HG03469 (cell line): ENCODE measurements at regions not wholly inside any gene's neighbourhood (a gene's known extent, or its start where the extent isn't known, plus 50 kb on each side); places are given as distances from the start of the nearest gene placed in this dataset.

Source experiments
- ATAC-seq: cut with Tn5 transposase; IDR thresholded peaks from one replicate; pipeline ENCODE4 v1.9.1; 2021; ENCODE audit warnings: mild to moderate bottlenecking, moderate library complexity, moderate number of reproducible peaks; ENCODE audit not compliant: unreplicated experiment

DNA sequence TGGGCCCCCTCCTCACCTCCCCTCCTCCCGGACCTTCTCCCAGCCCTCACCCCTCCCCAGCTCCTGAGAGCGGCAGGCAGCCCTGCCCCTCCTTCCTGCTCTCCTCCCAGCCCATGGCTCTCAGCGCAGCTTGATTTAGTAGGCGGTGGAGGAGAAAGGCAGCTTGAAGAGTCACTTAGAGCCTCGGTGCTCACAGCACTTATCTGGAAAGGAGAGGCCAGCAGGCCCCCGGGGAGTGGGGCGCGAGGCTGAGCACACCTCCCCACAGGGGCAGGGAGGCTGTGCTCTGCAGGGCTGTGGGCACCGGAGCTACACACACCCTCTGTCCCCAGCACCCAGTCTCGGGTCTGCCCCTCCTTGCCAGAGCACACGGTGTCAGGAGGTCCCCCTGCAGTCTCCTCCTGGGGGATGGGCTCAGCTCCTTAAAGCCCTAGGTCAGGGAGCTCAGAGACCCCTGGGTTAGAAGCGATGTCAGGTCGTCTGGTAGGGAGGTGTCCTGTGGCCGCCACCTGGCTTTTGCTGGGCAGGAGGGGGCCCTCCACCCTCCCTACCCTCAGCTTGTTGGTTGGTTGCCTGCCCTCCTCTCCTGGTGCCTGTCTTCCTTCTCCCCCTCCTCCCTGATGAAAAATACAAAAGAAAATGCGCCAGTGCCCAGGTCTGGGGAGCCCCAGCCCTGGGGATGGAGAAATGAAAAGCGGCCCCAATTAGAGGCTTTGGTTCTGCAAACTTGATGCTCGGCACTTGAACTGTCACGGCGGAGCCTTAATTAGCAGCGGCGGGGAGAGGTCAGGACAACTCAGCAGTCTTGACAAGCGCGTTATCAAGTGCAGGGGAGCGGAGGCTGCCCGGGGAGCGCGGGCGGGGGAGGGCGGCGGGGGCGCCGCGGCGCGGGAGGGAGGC is 151.1 kb upstream of the GSE1 start:
- no peak for ATAC-seq

DNA sequence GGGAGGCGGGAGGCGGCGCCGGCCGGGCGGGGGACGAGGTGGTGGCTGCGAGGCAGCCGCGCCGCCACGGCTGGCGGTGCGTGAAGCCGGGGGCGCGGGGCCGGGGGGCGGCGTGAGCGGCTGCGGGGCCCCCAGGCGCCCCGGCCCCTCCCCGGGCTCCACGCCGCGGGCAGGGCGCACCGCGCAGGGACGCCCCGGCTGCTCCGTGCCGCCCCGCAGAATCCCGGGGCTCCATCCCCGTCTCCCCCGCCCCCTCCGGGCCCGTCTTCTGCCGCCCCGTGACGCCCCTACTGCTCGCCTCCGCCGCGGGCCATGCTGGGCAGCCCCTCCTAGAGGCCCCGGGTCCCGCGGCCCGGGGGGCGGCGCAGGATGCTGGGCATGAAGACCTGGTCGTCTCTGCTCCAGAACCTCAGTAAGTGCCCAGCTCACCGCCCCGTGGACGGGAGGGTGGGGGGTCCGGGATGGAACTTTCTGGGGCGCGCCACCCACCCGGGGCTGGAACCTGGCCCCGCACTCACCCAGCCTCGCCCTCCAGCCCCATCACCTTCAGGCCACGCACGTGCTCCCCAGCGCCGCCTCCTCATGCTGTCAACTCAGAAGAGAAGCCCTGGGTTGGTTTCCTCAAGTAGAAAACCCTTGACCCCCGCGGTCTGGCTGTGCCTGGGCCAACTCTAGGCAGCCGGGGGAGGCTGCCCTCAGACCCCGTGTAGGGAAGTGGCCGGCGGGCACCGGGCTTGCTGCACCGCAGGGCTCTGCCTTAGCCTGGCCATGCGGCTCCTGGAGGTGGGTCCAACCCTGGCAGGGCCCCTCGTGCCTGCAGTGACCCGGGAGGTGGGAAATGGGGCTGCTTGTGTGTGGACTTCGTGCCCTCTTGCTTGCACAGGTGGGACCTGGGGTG is 150.2 kb upstream of the GSE1 start:
- ATAC-seq: no peak

GRCh38 chr16:85463672-85464382 is 149.3 kb upstream of the GSE1 start:
- no peak for ATAC-seq

GRCh38 chr16:85464383-85465305 is 148.5 kb upstream of the GSE1 start:
- ATAC-seq: no peak

DNA sequence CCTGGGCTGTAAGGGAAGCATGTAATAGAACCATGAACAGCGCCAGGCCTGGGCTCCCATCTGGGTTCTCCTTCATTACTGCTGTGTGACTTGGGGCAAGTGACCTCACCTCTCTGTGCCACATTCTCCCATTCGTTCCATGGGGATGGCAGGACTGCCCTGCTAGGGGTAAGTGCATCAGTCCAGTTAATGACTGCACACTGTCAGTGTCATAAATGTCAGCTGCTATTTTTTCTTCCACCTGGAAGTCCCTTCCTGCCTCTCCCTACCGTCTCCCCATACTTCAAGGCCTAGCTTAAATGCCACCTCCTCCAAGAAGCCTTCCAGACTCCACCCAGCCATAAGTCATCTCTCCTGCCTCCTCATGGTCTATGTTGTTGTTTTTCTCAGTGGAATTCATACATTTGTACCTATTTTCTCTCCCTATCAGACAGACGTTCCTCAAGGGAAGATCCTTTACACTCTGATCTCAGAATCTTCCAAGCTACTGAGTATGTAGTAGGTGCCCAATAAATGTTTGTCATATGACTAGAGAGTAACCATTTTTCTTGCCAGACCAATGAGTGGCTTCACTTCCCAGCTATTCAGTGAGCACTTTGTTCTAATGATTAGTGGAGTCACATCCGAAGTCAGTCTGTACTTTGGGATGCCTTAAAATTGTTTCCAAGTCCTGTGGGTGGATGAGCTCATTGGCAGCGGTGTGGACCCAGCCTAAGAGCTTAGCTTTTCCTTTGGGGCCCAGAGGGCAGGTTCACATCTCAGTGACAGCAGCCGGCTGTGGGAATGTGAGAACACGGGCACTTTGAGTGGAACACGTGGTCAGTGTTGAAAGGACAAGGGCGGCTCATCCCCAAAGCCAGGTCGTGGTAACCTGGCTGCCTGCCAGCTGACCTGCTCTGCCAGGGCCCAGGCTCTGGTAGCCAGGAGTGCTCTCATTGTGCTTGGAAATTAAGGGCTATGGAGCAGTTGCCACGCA is 147.5 kb upstream of the GSE1 start:
- ATAC-seq: no peak

DNA sequence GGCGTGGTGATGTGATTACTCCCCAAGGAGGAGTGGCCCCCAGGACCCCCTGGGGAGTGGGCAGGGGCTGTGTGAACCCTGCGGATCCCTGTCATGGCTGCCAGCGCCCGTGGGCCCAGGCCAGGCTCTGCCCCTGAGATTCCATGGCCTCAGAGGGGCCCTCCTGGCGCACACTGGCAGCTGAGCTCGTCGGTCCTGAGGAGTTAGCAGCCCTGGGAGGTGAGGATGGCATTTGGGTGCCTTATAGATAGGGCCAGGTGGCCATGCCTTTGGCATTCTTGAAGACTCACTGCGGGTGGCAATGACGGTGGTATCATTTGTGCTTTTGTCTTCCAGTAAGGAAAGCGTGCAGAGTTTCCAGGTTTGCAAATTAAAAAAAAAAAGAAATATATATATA is 146.8 kb upstream of the GSE1 start:
- ATAC-seq: no peak

GRCh38 chr16:85466989-85467388 is 146.1 kb upstream of the GSE1 start:
- no peak for ATAC-seq

DNA sequence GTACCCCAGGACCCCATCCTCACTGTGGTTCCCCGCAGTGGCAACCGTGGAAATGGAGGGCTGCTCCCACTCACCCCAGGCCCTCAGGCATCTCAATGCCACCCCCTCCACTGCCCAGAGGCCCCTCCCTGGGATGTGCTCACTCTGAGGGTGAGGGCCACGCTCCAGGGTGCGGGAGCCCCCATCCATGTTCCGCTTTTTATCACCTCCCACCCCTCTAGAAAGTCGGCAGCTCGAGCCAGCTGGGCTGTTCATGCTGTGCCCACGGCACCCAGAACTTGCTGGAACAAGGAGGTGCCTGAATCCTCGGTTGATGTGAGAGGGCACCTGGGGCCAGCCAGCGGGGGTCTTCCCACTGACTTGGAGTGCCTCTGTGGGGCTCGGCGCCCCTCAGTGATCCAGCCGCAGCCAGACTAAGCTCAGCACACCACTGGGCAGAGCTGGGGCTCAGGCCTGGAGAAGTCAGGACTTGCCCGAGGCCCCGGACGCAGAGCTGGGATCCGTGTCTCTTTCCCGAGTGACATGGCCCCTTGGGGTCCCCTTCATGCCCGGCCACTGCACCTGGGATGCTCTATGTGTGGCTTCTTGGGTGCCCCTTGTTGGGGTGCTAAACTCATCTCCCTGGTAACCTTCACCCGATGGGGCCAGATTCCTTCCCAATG is 143.1 kb upstream of the GSE1 start:
- no peak for ATAC-seq

- no peak for ATAC-seq
These were observed 142.2 kb upstream of the GSE1 start for GRCh38 chr16:85470873-85471272.

GRCh38 chr16:85471469-85472431 is 141.4 kb upstream of the GSE1 start:
- no peak for ATAC-seq

- no peak for ATAC-seq
These were observed 140.6 kb upstream of the GSE1 start for GRCh38 chr16:85472514-85472913.

GRCh38 chr16:85473323-85473722 is 139.8 kb upstream of the GSE1 start:
- ATAC-seq: no peak

DNA sequence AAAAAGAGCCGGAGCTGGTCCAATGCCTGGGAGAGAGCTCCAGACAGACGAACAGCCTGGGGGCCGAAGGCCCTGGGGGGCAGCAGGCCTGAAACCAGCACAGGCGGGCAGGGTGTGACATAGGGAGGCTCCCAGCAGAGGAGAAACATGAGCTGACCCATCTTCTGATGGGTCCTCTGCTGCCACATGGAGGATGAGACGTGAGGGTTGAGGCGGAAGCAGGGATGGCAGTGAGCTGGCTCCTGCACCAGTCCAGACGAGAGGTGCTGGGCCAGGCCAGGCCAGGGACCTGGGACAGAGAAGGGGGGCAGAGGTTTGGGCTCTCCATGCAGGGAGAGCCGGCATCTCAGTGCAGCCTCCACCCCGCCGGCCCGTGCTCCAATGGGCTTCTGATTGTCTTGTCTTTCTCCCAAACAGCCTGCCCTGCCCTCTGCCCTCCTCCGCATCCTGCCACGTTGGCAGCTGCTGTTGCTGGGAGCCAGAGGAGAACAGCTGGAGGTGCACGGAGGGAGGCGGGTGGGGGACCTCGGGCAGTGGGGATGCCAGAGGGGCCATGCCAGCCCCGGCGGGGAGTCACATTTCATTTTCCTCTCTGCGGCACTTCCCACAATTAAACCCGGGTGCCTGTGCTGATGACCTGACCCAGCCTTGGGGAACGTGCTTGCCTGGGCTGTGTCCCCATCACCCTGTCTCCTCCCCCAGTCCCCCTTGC is 139.1 kb upstream of the GSE1 start:
- ATAC-seq: no peak

- ATAC-seq: no peak
These were observed 138.4 kb upstream of the GSE1 start for GRCh38 chr16:85474621-85475217.

GRCh38 chr16:85475233-85475632 is 137.9 kb upstream of the GSE1 start:
- ATAC-seq: no peak

DNA sequence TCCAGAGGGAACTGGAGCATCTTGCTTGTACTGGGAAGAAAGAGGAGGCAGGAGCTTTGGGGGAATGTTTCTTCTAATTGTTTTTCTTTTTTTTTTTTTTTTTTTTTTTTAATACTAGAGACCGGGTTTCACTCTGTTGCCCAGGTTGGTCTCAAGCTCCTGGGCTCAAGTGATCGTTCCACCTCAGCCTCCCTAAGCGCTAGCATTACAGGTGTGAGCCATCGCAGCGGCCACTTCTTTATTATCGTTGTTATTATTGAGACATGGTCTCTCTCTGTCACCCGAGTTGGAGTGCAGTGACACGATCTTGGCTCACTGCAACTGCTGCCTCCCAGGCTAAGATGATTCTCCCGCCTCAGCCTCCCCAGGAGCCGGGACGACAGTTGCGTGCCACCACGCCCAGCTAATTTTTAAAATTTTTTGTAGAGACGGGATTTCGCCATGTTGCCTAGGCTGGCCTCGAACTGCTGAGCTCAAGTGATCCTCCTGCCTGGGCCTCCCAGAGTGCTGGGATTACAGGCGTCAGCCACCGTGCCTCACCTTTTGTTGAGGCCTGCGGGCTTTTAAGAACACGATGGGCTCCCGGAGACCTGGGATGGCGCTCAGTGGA is 137.3 kb upstream of the GSE1 start:
- ATAC-seq: no peak
